AG10803 (cell line): ENCODE measurements at regions not wholly inside any gene's neighbourhood (a gene's known extent, or its start where the extent isn't known, plus 50 kb on each side); places are given as distances from the start of the nearest gene placed in this dataset.
"Not testable (repeated sequence)": the region's sequence is repeated elsewhere in the genome, so short reads cannot be mapped to it uniquely, and the experiment has no call there.

Experiments
- DNase-seq: peaks from one replicate; pipeline ENCODE4 v3.0.0; 2010; ENCODE audit warnings: low read depth
- H3K4me3 ChIP-seq: 2 replicates; pipeline ENCODE4 v1.5.1; 2011; ENCODE audit warnings: mild to moderate bottlenecking, low read length, control low read depth
- TF ChIP-seq, protein P1 (sequence below): conservative IDR thresholded peaks from 2 replicates; pipeline ENCODE4 v1.5.1; 2011; ENCODE audit warnings: mild to moderate bottlenecking, low read length, control low read depth, inconsistent platforms

GRCh38 chr10:32141018-32141807, 85.0 kb upstream of the KIF5B start:
- no peak for DNase-seq
- TF ChIP-seq, protein P1, sequence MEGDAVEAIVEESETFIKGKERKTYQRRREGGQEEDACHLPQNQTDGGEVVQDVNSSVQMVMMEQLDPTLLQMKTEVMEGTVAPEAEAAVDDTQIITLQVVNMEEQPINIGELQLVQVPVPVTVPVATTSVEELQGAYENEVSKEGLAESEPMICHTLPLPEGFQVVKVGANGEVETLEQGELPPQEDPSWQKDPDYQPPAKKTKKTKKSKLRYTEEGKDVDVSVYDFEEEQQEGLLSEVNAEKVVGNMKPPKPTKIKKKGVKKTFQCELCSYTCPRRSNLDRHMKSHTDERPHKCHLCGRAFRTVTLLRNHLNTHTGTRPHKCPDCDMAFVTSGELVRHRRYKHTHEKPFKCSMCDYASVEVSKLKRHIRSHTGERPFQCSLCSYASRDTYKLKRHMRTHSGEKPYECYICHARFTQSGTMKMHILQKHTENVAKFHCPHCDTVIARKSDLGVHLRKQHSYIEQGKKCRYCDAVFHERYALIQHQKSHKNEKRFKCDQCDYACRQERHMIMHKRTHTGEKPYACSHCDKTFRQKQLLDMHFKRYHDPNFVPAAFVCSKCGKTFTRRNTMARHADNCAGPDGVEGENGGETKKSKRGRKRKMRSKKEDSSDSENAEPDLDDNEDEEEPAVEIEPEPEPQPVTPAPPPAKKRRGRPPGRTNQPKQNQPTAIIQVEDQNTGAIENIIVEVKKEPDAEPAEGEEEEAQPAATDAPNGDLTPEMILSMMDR: no peak
- no peak overlapping the region for H3K4me3 ChIP-seq

DNA sequence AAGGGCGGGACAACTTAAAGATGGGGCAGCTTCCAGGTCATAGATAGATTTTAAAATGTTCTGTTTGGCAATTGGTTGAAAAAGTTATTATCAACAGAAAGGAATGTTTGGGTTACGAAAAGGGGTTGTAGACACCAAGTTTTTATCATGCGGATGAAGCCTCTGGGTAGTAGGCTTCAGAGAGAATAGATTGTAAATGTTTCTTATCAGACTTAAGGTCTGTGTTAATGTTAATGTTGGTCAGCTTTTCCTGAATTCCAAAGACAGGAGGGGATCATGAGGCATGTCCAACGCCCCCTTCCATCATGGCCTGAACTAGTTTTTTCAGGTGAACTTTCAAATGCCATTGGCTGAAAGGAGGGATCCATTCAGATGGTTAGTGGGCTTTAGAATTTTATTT, 84.2 kb upstream of the KIF5B start:
- H3K4me3 ChIP-seq: no peak overlapping the region
- TF ChIP-seq, protein P1: no peak
- no peak for DNase-seq

DNA sequence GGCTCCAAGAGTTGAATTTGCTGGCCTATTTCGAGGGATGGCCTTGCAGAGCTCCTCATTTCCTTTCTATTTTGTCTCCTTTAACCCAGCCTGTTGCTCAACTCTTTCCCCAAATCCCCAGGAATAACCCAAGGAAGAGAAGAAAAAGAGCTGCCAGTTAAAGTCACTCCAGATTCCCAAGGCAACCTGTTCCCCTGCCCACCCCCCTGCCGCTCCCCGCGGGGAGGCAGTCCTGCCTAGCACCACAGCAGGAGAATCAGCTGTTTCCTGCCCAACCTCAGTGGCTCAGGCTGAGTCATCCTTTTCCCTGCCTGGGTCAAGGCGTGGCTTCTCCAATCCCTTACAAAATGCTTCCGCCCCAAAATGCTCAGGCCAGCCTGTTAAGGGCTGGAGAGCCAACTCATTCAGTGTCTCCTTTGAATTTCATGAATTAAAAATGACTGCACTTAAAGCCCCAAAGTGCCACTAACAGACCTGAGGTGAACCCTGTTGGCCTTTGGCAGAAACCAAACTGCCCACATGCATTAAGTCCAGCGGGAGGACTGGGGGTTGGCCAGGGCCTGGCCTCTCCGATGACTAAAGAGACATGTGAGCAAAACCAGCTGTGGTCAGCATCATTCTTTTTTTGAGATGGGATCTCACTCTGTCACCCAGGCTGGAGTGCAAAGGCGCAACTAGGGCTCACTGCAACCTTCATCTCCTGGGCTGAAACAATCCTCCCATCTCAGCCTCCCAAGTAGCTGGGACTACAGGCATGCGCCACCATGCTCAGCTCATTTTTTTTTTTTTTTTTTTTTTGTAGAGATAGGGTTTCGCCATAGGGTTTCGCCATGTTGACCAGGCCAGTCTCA, 83.2 kb upstream of the KIF5B start:
- peak; percentile 91 for DNase-seq
- no peak overlapping the region for H3K4me3 ChIP-seq
- TF ChIP-seq, protein P1: peak; percentile 36

DNA sequence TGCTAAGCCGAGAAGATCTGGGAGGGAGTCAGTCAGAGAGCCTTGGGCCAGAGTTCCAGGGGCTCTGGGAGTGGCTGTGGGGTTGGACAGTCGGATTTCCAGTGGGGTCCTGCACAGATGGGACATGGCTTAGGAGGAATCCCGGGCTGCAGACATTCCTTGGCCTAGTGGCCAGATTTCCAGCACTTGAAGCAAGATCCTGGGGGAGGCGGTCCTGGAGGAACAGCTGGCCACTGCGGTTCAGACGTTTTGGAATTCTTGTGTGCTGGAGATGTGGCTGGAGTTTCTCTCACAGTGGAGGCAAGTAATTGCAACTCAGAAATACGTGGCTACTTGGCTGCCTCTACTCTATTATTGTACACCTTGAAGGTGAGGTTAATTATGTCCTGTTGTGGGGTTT, 80.7 kb upstream of the KIF5B start:
- not testable (repeated sequence) for H3K4me3 ChIP-seq
- peak; percentile 39 for DNase-seq

DNA sequence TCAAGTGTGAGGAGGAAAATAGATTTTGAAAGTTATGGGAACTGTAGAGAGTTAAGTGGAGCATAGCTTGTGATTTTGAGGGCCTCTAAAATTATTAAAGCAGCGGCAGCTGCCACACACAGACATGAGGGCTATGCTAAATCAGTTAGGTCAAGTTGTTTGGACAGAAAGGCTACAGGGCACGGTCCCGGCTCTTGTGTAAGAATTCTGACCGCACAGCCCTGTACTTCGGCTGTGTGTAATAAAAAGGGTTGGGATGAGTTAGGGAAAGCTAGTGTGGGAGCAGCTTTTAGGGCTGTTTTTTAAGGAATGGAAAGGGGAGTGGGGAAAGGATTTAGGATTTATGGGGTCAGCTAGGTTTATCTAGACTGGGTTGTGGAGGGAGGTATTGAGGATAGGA, 79.6 kb upstream of the KIF5B start:
- not testable (repeated sequence) for DNase-seq, H3K4me3 ChIP-seq

DNA sequence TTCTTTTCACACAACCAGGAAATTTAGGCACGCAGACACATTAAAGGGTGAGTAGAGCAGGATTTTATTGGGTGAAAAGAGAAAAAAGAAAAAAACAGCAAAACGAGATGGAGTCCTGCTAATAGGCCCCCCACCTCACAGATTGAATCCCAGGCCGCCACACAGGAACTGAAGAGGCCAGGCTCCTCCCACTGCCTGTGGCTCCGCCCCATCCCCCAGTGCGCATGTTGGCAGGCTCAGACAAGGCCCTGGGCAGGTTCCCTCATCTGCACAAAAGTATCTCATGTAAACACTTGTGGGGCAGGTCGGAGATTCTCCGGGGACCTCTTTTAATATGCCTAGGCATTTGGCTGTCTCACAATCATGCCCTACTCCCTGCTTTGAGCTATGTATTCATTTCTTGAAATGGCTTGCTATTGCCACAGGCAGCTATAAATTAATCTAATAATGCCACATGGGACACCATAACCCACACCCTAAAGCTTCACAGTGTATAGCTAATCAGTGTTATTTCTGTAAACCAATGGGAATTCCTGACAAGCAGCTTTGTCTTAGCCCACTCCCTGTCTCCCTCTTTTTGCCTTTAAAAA, 76.2 kb upstream of the KIF5B start:
- TF ChIP-seq, protein P1: no peak

GRCh38 chr10:32131388-32131787, 75.2 kb upstream of the KIF5B start:
- H3K4me3 ChIP-seq: no peak overlapping the region
- DNase-seq: no peak
- TF ChIP-seq, protein P1: no peak

More for the DNA sequence above, 76.2 kb upstream of the KIF5B start:
- no peak for DNase-seq
- no peak overlapping the region for H3K4me3 ChIP-seq

DNA sequence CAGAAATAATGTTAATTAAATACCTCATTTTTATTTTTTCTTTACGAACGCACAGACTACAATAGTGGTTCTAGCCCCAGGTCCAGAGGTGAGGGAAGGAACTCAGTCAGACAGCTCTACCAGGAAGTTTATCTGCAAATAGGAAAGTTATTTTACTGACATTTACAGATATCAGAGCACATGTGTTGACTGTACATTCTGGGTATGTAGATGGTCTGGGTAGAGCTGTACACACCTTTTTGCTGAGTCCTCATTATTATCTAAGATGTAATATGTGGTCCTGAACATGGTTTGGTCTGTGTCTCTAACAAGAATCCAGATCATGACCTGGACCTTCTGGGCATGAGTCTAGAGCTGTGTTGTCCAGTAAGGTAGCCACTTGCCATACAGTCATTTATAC, 74.6 kb upstream of the KIF5B start:
- TF ChIP-seq, protein P1: no peak
- no peak overlapping the region for H3K4me3 ChIP-seq
- no peak for DNase-seq
